Thyroid gland (tissue), 4 donors: ENCODE measurements at regions not wholly inside any gene's neighbourhood (a gene's known extent, or its start where the extent isn't known, plus 50 kb on each side); places are given as distances from the start of the nearest gene placed in this dataset.

ENCODE experiments used
- DNase-seq, 2 donors: peaks; one replicate each; pipeline ENCODE4 v3.0.0-alpha.2; 2019
- H3K27ac ChIP-seq, 3 donors: fragments of 200-600 bp; sonication (generic); 1 replicate in 2 of 3; 2 replicates in 1 of 3; pipeline ENCODE4 v1.5.1; 2016 to 2019; ENCODE audit warnings: mild to moderate bottlenecking in 1 of 3, moderate library complexity in 1 of 3
- H3K27me3 ChIP-seq: fragments of 200-600 bp; sonication (generic); one replicate; pipeline ENCODE4 v1.5.1; 2019
- H3K36me3 ChIP-seq, 2 donors: fragments of 200-600 bp; sonication (generic); one replicate each; pipeline ENCODE4 v1.5.1; 2016 to 2019
- H3K4me1 ChIP-seq, 2 donors: fragments of 200-600 bp; sonication (generic); one replicate each; pipeline ENCODE4 v1.5.1; 2017 to 2019
- H3K4me3 ChIP-seq, 3 donors: fragments of 200-600 bp; sonication (generic); replicated peaks in 1 of 3; 1 replicate in 2 of 3; 2 replicates in 1 of 3; pipeline ENCODE4 v1.5.1; 2016; ENCODE audit warnings: mild to moderate bottlenecking in 1 of 3
- H3K9me3 ChIP-seq: fragments of 200-600 bp; sonication (generic); one replicate; pipeline ENCODE4 v1.5.1; 2017
- POLR2A ChIP-seq, 2 donors: fragments of 450-650 bp; IDR thresholded peaks; one replicate each; pipeline ENCODE4 v1.6.1; 2017; ENCODE audit warnings: antibody characterized with exemption in 2 of 2, mild to moderate bottlenecking in 2 of 2, moderate library complexity in 1 of 2
- WGBS, 2 donors: methylation state at CpG; one replicate each; pipeline ENCODE4 v1.1.5; 2017; 5-methylcytosine and 5-hydroxymethylcytosine counted together
- intact Hi-C: fragments of 100-400 bp; cut with DNase I; formaldehyde crosslinking; loops from one replicate; pipeline ENCODE4 v1.15.1; 2023
- TF ChIP-seq, protein P1 (sequence below), 6 experiments: fragments of 200-600 bp in 3 of 6; fragments of 450-650 bp in 3 of 6; sonication (generic) in 3 of 6; IDR thresholded peaks; one replicate each; pipeline ENCODE4 v1.5.1; 2016 to 2019; ENCODE audit warnings: antibody characterized with exemption in 6 of 6, mild to moderate bottlenecking in 2 of 6, inconsistent platforms in 1 of 6, moderate library complexity in 1 of 6

- Histone ChIP-seq H3K36me3 (no peaks in the 10 kb centered on the region), H3K27me3 (no peaks in the 10 kb centered on the region), H3K4me1 (no peaks in the 10 kb centered on the region), H3K4me3 (no peak overlapping the region), H3K27ac (no peak overlapping the region), H3K9me3 (no peaks in the 10 kb centered on the region)
- WGBS, 2 donors = 93 to 94% methylated on average over 2 of the region's 2 CpGs
- TF ChIP-seq, protein P1, sequence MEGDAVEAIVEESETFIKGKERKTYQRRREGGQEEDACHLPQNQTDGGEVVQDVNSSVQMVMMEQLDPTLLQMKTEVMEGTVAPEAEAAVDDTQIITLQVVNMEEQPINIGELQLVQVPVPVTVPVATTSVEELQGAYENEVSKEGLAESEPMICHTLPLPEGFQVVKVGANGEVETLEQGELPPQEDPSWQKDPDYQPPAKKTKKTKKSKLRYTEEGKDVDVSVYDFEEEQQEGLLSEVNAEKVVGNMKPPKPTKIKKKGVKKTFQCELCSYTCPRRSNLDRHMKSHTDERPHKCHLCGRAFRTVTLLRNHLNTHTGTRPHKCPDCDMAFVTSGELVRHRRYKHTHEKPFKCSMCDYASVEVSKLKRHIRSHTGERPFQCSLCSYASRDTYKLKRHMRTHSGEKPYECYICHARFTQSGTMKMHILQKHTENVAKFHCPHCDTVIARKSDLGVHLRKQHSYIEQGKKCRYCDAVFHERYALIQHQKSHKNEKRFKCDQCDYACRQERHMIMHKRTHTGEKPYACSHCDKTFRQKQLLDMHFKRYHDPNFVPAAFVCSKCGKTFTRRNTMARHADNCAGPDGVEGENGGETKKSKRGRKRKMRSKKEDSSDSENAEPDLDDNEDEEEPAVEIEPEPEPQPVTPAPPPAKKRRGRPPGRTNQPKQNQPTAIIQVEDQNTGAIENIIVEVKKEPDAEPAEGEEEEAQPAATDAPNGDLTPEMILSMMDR (IDR thresholded peaks at IDR 0.05) = no peak
- TF ChIP-seq POLR2A (IDR thresholded peaks at IDR 0.05) = no peak
- intact Hi-C loops = no loop called here
- DNase-seq = no peak
Observed at GRCh38 chr19:31416548-31416947, 67.3 kb upstream of the TSHZ3 start.

- H3K27me3 ChIP-seq = no peaks in the 10 kb centered on the region
- DNase-seq = peak; percentile 23 to 63
- H3K4me1 ChIP-seq = no peaks in the 10 kb centered on the region
- no peak overlapping the region for H3K27ac ChIP-seq
- H3K9me3 ChIP-seq = no peaks in the 10 kb centered on the region
- H3K36me3 ChIP-seq = no peaks in the 10 kb centered on the region
- H3K4me3 ChIP-seq = no peak overlapping the region
- no peak for TF ChIP-seq POLR2A (IDR thresholded peaks at IDR 0.05)
- TF ChIP-seq, protein P1 (IDR thresholded peaks at IDR 0.05) = no peak
- WGBS, 2 donors = 62 to 63% methylated on average over 6 of the region's 6 CpGs
- intact Hi-C loops = no loop called here
Observed at GRCh38 chr19:31418055-31418454, 68.8 kb upstream of the TSHZ3 start.

DNA sequence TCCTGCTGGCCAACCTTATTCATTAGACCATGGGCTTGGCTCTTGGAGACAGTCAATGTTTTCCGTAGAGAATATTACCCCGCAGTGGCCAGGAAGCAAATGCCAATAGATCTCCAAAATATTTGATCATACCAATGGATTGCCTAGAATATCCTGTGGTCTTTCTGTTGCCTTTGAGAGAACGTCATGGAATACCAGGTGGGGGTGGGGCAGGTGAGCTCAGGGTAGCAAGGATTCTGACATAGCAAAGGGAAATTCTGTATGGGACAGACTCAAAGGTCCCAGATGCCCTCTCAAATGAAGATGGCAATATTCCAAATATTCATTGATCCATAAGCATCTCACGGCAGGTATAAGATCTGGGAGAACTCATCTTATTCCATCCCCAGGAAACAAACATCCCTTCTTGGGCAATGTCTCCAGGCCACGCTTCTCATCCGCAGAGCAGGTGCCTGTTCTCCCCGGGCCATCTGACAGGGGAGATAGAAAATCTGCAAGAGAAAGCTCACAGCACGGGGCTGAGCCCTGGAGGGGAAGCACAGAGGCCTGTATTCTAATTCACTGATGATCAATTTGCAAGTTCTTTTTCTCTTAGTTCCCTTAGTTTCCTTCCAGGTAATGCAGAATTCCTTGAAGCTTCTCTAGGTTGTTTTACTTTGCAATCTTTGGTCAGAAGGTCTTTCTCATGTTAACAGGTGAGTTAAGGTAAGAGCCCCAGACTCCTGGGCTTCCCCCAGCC lies 69.6 kb upstream of the TSHZ3 start:
- H3K9me3 ChIP-seq = no peaks in the 10 kb centered on the region
- 66 to 79% methylated on average over 8 of the region's 8 CpGs for WGBS, 2 donors

GRCh38 chr19:31419871-31420445 lies 70.7 kb upstream of the TSHZ3 start:
- WGBS, 2 donors = 85 to 86% methylated on average over 11 of the region's 11 CpGs
- H3K27ac ChIP-seq = no peak overlapping the region
- H3K4me1 ChIP-seq = no peaks in the 10 kb centered on the region
- no peaks in the 10 kb centered on the region for H3K9me3 ChIP-seq
- TF ChIP-seq, protein P1 (IDR thresholded peaks at IDR 0.05) = no peak
- no peak for TF ChIP-seq POLR2A (IDR thresholded peaks at IDR 0.05)
- intact Hi-C loops = no loop called here
- no peak for DNase-seq
- H3K36me3 ChIP-seq = no peaks in the 10 kb centered on the region
- no peak overlapping the region for H3K4me3 ChIP-seq
- H3K27me3 ChIP-seq = no peaks in the 10 kb centered on the region

More for the DNA sequence above, 69.6 kb upstream of the TSHZ3 start:
- Histone ChIP-seq H3K27me3 (no peaks in the 10 kb centered on the region), H3K4me1 (no peaks in the 10 kb centered on the region), H3K4me3 (no peak overlapping the region), H3K27ac (no peak overlapping the region), H3K36me3 (no peaks in the 10 kb centered on the region)
- no peak for DNase-seq
- intact Hi-C loops = no loop called here
- TF ChIP-seq, protein P1 (IDR thresholded peaks at IDR 0.05) = no peak
- no peak for TF ChIP-seq POLR2A (IDR thresholded peaks at IDR 0.05)

GRCh38 chr19:31421082-31421481 lies 71.8 kb upstream of the TSHZ3 start:
- no peaks in the 10 kb centered on the region for H3K36me3 ChIP-seq
- no peaks in the 10 kb centered on the region for H3K27me3 ChIP-seq
- intact Hi-C loops = no loop called here
- WGBS, 2 donors = 58 to 65% methylated on average over 6 of the region's 6 CpGs
- H3K4me3 ChIP-seq = no peak overlapping the region
- H3K27ac ChIP-seq = no peak overlapping the region
- H3K9me3 ChIP-seq = no peaks in the 10 kb centered on the region
- TF ChIP-seq, protein P1 (IDR thresholded peaks at IDR 0.05) = no peak
- TF ChIP-seq POLR2A (IDR thresholded peaks at IDR 0.05) = no peak
- H3K4me1 ChIP-seq = no peaks in the 10 kb centered on the region
- DNase-seq = no peak
